ENCODE measurements at regions not wholly inside any gene's neighbourhood (a gene's known extent, or its start where the extent isn't known, plus 50 kb on each side); places are given as distances from the start of the nearest gene placed in this dataset.

DNA sequence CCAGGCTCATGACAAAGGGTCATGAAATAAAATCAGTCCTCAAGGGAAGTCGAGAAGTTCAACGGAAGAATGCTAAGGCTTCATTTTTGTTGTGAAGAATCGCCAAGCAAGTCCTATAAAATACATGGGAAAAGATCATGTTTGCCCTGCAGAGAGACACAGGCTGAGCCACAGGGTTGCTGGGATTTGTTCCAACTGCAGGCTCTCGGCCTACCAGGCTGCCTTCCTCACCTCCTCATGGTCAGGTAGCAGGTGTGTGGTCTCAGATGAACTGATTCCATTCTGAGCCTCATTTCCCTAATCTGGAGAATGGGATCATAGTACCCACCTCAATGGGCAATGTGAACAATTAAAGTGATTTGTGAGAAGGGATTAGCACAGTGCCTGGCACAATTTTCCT lies 114.9 kb upstream of the SPATA13 start:
- H3K9me2 ChIP-seq (replicated peaks; ENCODE audit: insufficient read depth, low read length): no peaks in the 10 kb centered on the region
- TF ChIP-seq EZH2phosphoT487 (IDR thresholded peaks at IDR 0.05; ENCODE audit: low read length): no peak
- TF ChIP-seq, protein P1, sequence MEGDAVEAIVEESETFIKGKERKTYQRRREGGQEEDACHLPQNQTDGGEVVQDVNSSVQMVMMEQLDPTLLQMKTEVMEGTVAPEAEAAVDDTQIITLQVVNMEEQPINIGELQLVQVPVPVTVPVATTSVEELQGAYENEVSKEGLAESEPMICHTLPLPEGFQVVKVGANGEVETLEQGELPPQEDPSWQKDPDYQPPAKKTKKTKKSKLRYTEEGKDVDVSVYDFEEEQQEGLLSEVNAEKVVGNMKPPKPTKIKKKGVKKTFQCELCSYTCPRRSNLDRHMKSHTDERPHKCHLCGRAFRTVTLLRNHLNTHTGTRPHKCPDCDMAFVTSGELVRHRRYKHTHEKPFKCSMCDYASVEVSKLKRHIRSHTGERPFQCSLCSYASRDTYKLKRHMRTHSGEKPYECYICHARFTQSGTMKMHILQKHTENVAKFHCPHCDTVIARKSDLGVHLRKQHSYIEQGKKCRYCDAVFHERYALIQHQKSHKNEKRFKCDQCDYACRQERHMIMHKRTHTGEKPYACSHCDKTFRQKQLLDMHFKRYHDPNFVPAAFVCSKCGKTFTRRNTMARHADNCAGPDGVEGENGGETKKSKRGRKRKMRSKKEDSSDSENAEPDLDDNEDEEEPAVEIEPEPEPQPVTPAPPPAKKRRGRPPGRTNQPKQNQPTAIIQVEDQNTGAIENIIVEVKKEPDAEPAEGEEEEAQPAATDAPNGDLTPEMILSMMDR (IDR thresholded peaks at IDR 0.05; ENCODE audit: low read length): no peak
- no peak for TF ChIP-seq EZH2 (optimal IDR thresholded peaks at IDR 0.05; ENCODE audit: low read depth, low read length)
- no peaks in the 10 kb centered on the region for H3K27me3 ChIP-seq (replicated peaks; ENCODE audit: insufficient read depth, low read length)
- no peaks in the 10 kb centered on the region for H3K36me3 ChIP-seq (replicated peaks; ENCODE audit: insufficient read depth, low read length)
- no peaks in the 10 kb centered on the region for H3K4me1 ChIP-seq (ENCODE audit: low read length)
- H3F3A ChIP-seq (ENCODE audit: insufficient read depth, low read length): no peaks in the 10 kb centered on the region
- no peak for DNase-seq
- H3K9me3 ChIP-seq (replicated peaks; ENCODE audit: insufficient read depth, low read length): no peaks in the 10 kb centered on the region
- no peak overlapping the region for H3K4me3 ChIP-seq (ENCODE audit: low read length)
- no peak overlapping the region for H3K4me2 ChIP-seq (ENCODE audit: low read depth, low read length)
- no peaks in the 10 kb centered on the region for H4K20me1 ChIP-seq (ENCODE audit: insufficient read depth, low read length)
- H3K9ac ChIP-seq (ENCODE audit: low read length): no peak overlapping the region
- no peak overlapping the region for H2AFZ ChIP-seq (ENCODE audit: low read length)
- no peak overlapping the region for H3K27ac ChIP-seq (ENCODE audit: low read length)
- H3K79me2 ChIP-seq (ENCODE audit: low read length): no peaks in the 10 kb centered on the region

- Histone ChIP-seq H3K79me2 (ENCODE audit: low read length) (no peaks in the 10 kb centered on the region), H3K4me3 (ENCODE audit: low read length) (no peak overlapping the region), H3K4me2 (ENCODE audit: low read depth, low read length) (no peak overlapping the region), H3F3A (ENCODE audit: insufficient read depth, low read length) (no peaks in the 10 kb centered on the region), H4K20me1 (ENCODE audit: insufficient read depth, low read length) (no peaks in the 10 kb centered on the region), H3K4me1 (ENCODE audit: low read length) (no peaks in the 10 kb centered on the region), H2AFZ (ENCODE audit: low read length) (no peak overlapping the region), H3K9ac (ENCODE audit: low read length) (no peak overlapping the region), H3K9me2 (replicated peaks; ENCODE audit: insufficient read depth, low read length) (no peaks in the 10 kb centered on the region), H3K27ac (ENCODE audit: low read length) (no peak overlapping the region), H3K9me3 (replicated peaks; ENCODE audit: insufficient read depth, low read length) (no peaks in the 10 kb centered on the region), H3K27me3 (replicated peaks; ENCODE audit: insufficient read depth, low read length) (no peaks in the 10 kb centered on the region), H3K36me3 (replicated peaks; ENCODE audit: insufficient read depth, low read length) (no peaks in the 10 kb centered on the region)
- no peak for DNase-seq
- no peak for TF ChIP-seq EZH2phosphoT487 (IDR thresholded peaks at IDR 0.05; ENCODE audit: low read length)
- TF ChIP-seq, protein P1 (IDR thresholded peaks at IDR 0.05; ENCODE audit: low read length): no peak
- TF ChIP-seq EZH2 (optimal IDR thresholded peaks at IDR 0.05; ENCODE audit: low read depth, low read length): no peak
These were observed 110.2 kb upstream of the SPATA13 start for GRCh38 chr13:24050292-24050711.

DNA sequence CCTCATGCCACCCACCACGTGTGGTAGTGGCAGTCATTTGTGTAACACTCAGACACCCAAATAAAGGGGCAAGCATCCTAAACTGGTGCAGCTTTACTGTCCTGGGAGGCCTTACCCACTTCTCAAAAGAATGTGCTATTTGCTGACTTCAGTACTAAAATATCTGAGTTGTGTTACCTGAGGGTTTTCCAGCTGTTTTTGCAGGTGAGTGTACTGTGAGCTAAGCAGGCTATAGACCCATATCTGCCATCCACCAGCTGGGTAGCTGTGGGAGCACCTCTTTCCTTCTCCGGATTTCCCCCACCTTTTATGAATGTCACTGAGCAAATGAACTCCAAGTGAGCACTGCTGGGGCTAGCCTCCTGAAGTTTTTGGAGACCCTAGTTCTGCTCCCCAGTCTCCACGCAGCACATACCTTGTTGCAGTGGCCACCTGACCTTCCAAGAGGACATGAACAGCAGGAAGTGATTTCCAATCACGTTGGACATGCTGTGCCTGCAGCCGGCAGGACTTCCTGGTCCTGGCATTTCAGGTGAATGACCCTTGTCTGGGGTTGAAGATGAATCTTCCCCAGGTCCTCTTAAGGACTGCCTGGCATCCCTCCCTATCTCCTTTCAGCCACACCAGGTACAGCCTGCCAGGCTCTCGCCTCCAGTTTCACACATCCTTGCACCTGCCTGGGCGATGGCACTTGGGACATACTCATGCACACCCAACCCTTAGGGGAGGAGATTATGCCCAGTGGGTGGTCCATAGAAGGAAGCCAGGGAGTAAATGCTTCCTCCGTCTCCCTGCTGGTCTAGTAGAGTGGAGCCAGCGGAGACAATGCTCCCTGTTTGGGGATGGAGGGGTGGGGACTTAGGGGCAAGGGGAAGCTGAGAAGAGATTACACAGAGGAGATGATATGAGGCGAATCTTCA lies 109.5 kb upstream of the SPATA13 start:
- Histone ChIP-seq H4K20me1 (ENCODE audit: insufficient read depth, low read length) (no peaks in the 10 kb centered on the region), H3K4me3 (ENCODE audit: low read length) (no peak overlapping the region), H3K9me2 (replicated peaks; ENCODE audit: insufficient read depth, low read length) (no peaks in the 10 kb centered on the region), H3K27ac (ENCODE audit: low read length) (no peak overlapping the region), H3F3A (ENCODE audit: insufficient read depth, low read length) (no peaks in the 10 kb centered on the region), H3K27me3 (replicated peaks; ENCODE audit: insufficient read depth, low read length) (no peaks in the 10 kb centered on the region), H3K4me1 (ENCODE audit: low read length) (no peaks in the 10 kb centered on the region), H3K79me2 (ENCODE audit: low read length) (no peaks in the 10 kb centered on the region), H3K4me2 (ENCODE audit: low read depth, low read length) (no peak overlapping the region), H3K9me3 (replicated peaks; ENCODE audit: insufficient read depth, low read length) (no peaks in the 10 kb centered on the region), H3K36me3 (replicated peaks; ENCODE audit: insufficient read depth, low read length) (no peaks in the 10 kb centered on the region), H2AFZ (ENCODE audit: low read length) (no peak overlapping the region), H3K9ac (ENCODE audit: low read length) (no peak overlapping the region)
- TF ChIP-seq, protein P1 (IDR thresholded peaks at IDR 0.05; ENCODE audit: low read length): no peak
- TF ChIP-seq EZH2 (optimal IDR thresholded peaks at IDR 0.05; ENCODE audit: low read depth, low read length) (no peak), EZH2phosphoT487 (IDR thresholded peaks at IDR 0.05; ENCODE audit: low read length) (no peak)
- no peak for DNase-seq

All from MM.1S (cell line).